ENCODE measurements at regions not wholly inside any gene's neighbourhood (a gene's known extent, or its start where the extent isn't known, plus 50 kb on each side); places are given as distances from the start of the nearest gene placed in this dataset.

DNA sequence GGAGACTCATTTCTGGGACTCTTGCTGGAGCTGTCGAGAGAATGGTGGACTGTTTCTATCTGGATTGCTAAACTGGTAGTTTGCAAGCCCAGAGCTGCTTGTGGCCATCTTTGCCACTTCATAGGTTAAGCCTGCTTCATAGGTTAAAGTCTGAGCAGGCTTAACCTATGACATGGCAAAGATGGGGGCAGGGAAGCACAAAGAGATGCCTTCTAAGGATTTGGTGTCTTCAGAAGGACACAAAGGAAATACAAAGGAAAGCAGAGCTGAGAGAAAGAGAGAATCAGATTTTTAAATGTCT, 78.4 kb upstream of the MAX start:
- ChIA-PET POLR2A (interaction anchor here (0.6 kb wide), 1 partner anchor 238 kb away, joined by 3 read pairs; no protein-coding TSS in a partner anchor), CTCF (interaction anchor here (2.2 kb wide), 1 partner anchor 17 kb away, joined by 8 read pairs; no protein-coding TSS in a partner anchor)
- Mint-ChIP-seq H3K4me3 (no peak overlapping the region), H3K9me3 (peaks cover 19% of the 10 kb centered on the region), H3K36me3 (ENCODE audit: low read depth) (peaks cover 2% of the 10 kb centered on the region), H3K27me3 (peaks cover 2% of the 10 kb centered on the region), H3K27ac (no peak overlapping the region), H3K4me1 (ENCODE audit: low read depth) (peaks cover 14% of the 10 kb centered on the region)
- peak; percentile 38 for ATAC-seq
- TF ChIP-seq, protein P1, sequence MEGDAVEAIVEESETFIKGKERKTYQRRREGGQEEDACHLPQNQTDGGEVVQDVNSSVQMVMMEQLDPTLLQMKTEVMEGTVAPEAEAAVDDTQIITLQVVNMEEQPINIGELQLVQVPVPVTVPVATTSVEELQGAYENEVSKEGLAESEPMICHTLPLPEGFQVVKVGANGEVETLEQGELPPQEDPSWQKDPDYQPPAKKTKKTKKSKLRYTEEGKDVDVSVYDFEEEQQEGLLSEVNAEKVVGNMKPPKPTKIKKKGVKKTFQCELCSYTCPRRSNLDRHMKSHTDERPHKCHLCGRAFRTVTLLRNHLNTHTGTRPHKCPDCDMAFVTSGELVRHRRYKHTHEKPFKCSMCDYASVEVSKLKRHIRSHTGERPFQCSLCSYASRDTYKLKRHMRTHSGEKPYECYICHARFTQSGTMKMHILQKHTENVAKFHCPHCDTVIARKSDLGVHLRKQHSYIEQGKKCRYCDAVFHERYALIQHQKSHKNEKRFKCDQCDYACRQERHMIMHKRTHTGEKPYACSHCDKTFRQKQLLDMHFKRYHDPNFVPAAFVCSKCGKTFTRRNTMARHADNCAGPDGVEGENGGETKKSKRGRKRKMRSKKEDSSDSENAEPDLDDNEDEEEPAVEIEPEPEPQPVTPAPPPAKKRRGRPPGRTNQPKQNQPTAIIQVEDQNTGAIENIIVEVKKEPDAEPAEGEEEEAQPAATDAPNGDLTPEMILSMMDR (IDR thresholded peaks at IDR 0.05) = no peak
- intact Hi-C loops (cut with micrococcal nuclease) = no loop called here
- DNase-seq = no peak

DNA sequence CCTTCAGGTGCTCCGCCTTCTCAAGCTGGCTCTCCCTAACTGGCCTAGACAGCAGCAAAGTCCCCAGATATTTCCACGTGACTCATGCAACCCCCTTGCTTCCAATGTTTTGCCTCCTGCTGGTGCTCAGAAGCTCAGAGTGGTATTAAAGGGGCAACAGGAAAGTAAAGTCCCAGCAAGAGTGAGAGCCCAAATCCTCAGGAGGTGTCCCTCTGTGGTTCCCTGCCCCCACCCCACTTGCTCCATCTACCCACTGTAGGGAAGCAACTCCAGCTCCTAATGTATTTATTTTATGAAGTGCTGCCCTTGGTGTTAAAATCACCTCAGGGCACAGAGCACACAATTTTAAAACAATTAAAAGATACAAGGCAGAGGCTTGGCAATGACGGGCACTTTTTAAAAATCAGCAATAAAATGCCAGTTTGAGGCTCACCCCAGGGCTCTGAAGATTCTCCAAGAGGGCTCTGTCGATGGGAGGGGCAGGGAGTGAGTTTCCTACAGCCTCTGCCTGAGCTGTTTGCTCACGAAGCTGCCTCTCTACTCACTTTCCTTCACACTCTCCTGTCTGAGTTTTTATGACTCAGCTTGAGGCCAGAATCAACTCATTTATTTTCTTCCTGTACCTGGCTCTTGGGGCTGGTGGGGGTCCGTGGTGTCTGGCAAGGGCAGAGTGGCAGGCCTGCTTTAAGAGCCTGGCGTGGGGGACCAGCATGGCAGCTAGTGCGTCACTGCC, 81.9 kb upstream of the MAX start:
- TF ChIP-seq, protein P1 (IDR thresholded peaks at IDR 0.05) = no peak
- H3K27me3 Mint-ChIP-seq = peaks cover 6% of the 10 kb centered on the region
- intact Hi-C loops (cut with micrococcal nuclease) = no loop called here
- ChIA-PET POLR2A (no interaction called here), CTCF (interaction anchor here (0.6 to 2.7 kb wide), 7 partner anchors 11 to 775 kb away, joined by 3 to 9 read pairs (median 3); no protein-coding TSS in a partner anchor)
- no peak overlapping the region for H3K4me3 Mint-ChIP-seq
- ATAC-seq (peak; percentile 50), DNase-seq (no peak)
- H3K9me3 Mint-ChIP-seq = peaks cover 19% of the 10 kb centered on the region
- H3K27ac Mint-ChIP-seq = no peak overlapping the region
- peaks cover 12% of the 10 kb centered on the region for H3K4me1 Mint-ChIP-seq (ENCODE audit: low read depth)
- peaks cover 2% of the 10 kb centered on the region for H3K36me3 Mint-ChIP-seq (ENCODE audit: low read depth)

DNA sequence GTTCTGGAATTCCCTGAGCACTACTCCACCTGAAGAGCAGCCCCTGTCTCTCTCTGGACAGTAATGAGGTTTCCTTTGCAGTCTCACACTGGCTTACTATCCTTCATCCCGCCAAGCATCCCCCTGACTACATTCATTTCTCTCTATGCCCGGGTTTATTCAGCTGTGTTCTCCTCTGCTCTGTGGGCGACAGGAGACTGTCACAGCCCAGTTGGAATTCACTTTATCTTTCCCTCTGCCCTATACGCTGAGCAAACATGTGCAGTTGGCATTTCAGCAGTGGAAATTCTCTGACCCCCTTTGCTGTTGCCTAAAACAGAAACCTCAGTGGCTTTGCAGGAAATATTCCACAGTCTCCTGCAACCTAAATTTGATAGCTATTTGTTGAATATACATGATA, 83.5 kb upstream of the MAX start:
- Mint-ChIP-seq H3K4me3 (no peak overlapping the region), H3K4me1 (ENCODE audit: low read depth) (no peaks in the 10 kb centered on the region), H3K9me3 (peaks cover 19% of the 10 kb centered on the region), H3K27me3 (peaks cover 6% of the 10 kb centered on the region), H3K36me3 (ENCODE audit: low read depth) (peaks cover 2% of the 10 kb centered on the region), H3K27ac (no peak overlapping the region)
- ChIA-PET CTCF (interaction anchor here (1.4 to 2.7 kb wide), 3 partner anchors 10 to 639 kb away, joined by 3 to 9 read pairs (median 6); no protein-coding TSS in a partner anchor), POLR2A (interaction anchor here (0.5 kb wide), 1 partner anchor 28 kb away, joined by 3 read pairs; no protein-coding TSS in a partner anchor)
- ATAC-seq (no peak), DNase-seq (no peak)
- TF ChIP-seq, protein P1 (IDR thresholded peaks at IDR 0.05) = no peak
- intact Hi-C loops (cut with micrococcal nuclease) = no loop called here

DNA sequence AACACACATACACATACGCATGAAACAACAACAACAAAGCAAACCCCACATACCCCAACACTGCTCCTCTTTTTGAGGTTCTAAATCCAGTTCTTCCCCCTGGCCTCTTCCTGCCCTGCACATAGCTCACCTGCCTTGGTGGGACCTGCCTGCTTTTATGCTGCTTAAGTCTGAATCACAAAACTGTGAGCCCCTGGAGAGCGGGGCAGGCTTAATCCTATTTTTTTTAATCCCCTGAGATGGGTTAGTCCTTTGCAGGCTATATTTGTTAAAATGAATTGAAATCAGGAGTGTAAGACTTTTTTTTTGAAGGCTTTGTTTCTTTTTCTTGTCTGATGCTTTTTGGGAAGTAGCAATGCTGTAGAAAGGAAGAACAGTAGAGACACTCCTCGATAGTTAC, 84.6 kb upstream of the MAX start:
- no peak for ATAC-seq
- Mint-ChIP-seq H3K4me3 (no peak overlapping the region), H3K4me1 (ENCODE audit: low read depth) (no peaks in the 10 kb centered on the region), H3K27me3 (peaks cover 6% of the 10 kb centered on the region), H3K36me3 (ENCODE audit: low read depth) (peaks cover 2% of the 10 kb centered on the region), H3K27ac (no peak overlapping the region), H3K9me3 (peaks cover 11% of the 10 kb centered on the region)
- no peak for DNase-seq
- intact Hi-C loops (cut with micrococcal nuclease) = no loop called here
- CTCF ChIA-PET = no interaction called here
- POLR2A ChIA-PET = no interaction called here
- TF ChIP-seq, protein P1 (IDR thresholded peaks at IDR 0.05) = no peak

DNA sequence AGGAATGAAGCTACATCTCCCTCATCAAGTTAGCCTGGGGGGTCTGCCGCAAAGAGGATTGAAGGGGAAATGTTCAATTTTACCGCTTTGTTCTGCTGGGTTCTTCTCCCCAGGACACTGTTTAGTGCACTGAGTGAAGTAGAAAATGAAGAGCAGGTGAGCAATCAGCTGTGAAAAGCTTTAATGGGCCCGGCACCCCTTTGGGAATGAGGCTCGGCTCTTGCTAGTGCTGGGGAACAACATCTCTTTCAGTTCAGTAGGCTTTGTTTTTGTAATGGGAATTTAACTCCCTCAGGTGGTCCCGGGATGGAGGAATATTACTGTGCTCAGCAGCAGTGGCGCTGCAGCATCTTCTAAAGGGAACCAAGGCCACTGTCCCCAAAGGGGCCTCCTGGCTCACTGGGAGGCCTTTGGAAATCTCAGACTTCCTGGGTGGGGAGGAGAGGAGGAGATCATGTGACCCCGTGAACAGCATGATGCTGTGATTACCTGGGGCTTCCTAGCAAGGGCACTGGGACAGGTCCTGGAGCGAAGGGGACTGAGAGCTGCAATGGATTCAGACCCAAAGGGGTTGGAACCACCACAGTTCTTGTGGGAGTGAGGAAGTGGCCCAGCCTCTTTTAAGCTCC, 85.2 kb upstream of the MAX start:
- ChIA-PET POLR2A (no interaction called here), CTCF (no interaction called here)
- intact Hi-C loops (cut with micrococcal nuclease) = no loop called here
- no peak for ATAC-seq
- H3K4me3 Mint-ChIP-seq = no peak overlapping the region
- H3K9me3 Mint-ChIP-seq = peaks cover 6% of the 10 kb centered on the region
- TF ChIP-seq, protein P1 (IDR thresholded peaks at IDR 0.05) = no peak
- peaks cover 6% of the 10 kb centered on the region for H3K27me3 Mint-ChIP-seq
- no peaks in the 10 kb centered on the region for H3K4me1 Mint-ChIP-seq (ENCODE audit: low read depth)
- no peak overlapping the region for H3K27ac Mint-ChIP-seq
- DNase-seq = no peak
- peaks cover 2% of the 10 kb centered on the region for H3K36me3 Mint-ChIP-seq (ENCODE audit: low read depth)
